Adrenal gland (tissue), 9 donors: ENCODE measurements at regions not wholly inside any gene's neighbourhood (a gene's known extent, or its start where the extent isn't known, plus 50 kb on each side); places are given as distances from the start of the nearest gene placed in this dataset.

Source experiments
- DNase-seq, 7 donors: peaks; one replicate each; pipeline ENCODE4 v3.0.0-alpha.2; 2019 to 2020
- H3K27ac ChIP-seq, 5 donors: fragments of 200-600 bp; sonication (generic) in 4 of 5; 1 replicate in 3 of 5; 2 replicates in 2 of 5; pipeline versions ENCODE4 v1.5.1 to v1.8.0; 2016 to 2020; ENCODE audit warnings: mild to moderate bottlenecking in 1 of 5
- H3K27me3 ChIP-seq: fragments of 200-600 bp; 2 replicates; pipeline ENCODE4 v1.8.0; 2021
- H3K36me3 ChIP-seq, 2 donors: fragments of 200-600 bp; replicated peaks in 1 of 2; 1 replicate in 1 of 2; 2 replicates in 1 of 2; pipeline versions ENCODE4 v1.5.1 to v1.8.0; 2018 to 2022
- H3K4me1 ChIP-seq, 2 donors: fragments of 200-600 bp; replicated peaks in 1 of 2; 1 replicate in 1 of 2; 2 replicates in 1 of 2; pipeline versions ENCODE4 v1.5.1 to v1.8.0; 2018 to 2021
- H3K4me3 ChIP-seq, 4 donors: fragments of 200-600 bp; sonication (generic) in 3 of 4; one replicate each; pipeline ENCODE4 v1.5.1; 2016 to 2018
- H3K9me3 ChIP-seq, 3 donors: fragments of 200-600 bp; sonication (generic) in 1 of 3; replicated peaks in 1 of 3; 1 replicate in 2 of 3; 2 replicates in 1 of 3; pipeline versions ENCODE4 v1.5.1 to v1.8.0; 2016 to 2021
- CTCF ChIP-seq, 6 experiments: fragments of 450-650 bp in 4 of 6; fragments of 200-600 bp in 2 of 6; sonication (generic) in 1 of 6; IDR thresholded peaks; 1 replicate in 5 of 6; 2 replicates in 1 of 6; pipeline versions ENCODE4 v1.5.1 to v1.8.0; 2016 to 2021; ENCODE audit warnings: antibody characterized with exemption in 6 of 6, mild to moderate bottlenecking in 2 of 6, moderate library complexity in 1 of 6
- POLR2A ChIP-seq, 2 donors: fragments of 450-650 bp; IDR thresholded peaks; one replicate each; pipeline ENCODE4 v1.6.1; 2017; ENCODE audit warnings: antibody characterized with exemption in 2 of 2, mild to moderate bottlenecking in 2 of 2, moderate library complexity in 1 of 2
- WGBS, 4 donors: extraction: QIAGEN DNeasy Blood & Tissue Kit in 2 of 4; methylation state at CpG; one replicate each; pipeline versions ENCODE4 v1.1.5 to v1.1.7; 2013 to 2017; 5-methylcytosine and 5-hydroxymethylcytosine counted together
- intact Hi-C, 2 donors: fragments of 100-400 bp; cut with DNase I; formaldehyde crosslinking; loops; one replicate each; pipeline versions ENCODE4 v1.14.1 to v1.15.0; 2022 to 2023
- donor health status: healthy with polysubstance abuse.
- donor health status: Bipolar disorder and iron deficiency.
- donor health status: DM: yes; HTN: yes; CAD: no.
- donor health status: DM: no; HTN: no; CAD: no.
- donor health status: DM: no; HTN: no; CAD: no.

DNA sequence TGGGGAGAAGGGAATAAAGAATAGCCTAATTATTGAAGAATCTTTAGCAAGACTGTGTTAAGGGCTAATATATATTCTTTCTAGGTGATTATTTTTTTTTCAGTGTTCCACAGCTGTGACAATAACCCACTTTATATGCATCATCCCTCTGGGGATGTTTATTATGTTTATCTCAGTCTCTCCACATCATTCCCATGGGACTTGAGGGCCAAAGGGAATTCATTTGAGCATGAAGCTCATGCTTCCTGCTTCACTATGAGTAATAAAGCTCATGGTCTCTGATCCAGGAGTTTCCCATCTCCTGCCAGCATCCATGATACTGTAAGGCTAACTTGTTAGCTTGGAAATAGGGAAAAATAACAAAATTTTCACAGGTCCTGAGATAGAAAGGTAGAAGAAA is 1888.4 kb downstream of the LRRC4C start:
- intact Hi-C loops = no loop called here
- Histone ChIP-seq H3K4me1 (no peaks in the 10 kb centered on the region), H3K36me3 (no peaks in the 10 kb centered on the region), H3K9me3 (no peaks in the 10 kb centered on the region), H3K27ac (no peak overlapping the region), H3K4me3 (no peak overlapping the region), H3K27me3 (no peaks in the 10 kb centered on the region)
- DNase-seq = no peak
- TF ChIP-seq CTCF (IDR thresholded peaks at IDR 0.05) (no peak), POLR2A (IDR thresholded peaks at IDR 0.05) (no peak)

DNA sequence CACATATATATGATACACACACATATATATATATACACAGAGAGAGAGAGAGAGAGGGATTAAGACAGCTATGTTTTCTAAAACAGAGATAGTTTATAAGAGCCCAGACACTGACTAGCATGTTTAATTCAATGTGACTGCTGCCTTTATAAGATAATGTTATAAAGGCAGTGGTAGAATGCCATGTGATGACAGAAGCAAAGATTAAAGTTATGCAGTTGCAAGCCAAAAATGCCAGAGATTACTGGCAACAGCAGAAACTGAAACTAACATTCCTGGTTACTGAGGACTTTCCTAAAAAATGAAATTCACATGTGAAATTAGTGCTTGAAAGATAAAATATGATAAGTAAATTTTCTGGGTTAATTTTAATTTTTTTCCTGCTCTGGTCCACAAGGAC is 1888.9 kb downstream of the LRRC4C start:
- no peak for TF ChIP-seq CTCF (IDR thresholded peaks at IDR 0.05)
- TF ChIP-seq POLR2A (IDR thresholded peaks at IDR 0.05) = no peak
- DNase-seq = no peak
- H3K4me3 ChIP-seq = no peak overlapping the region
- no peak overlapping the region for H3K27ac ChIP-seq
- no peaks in the 10 kb centered on the region for H3K4me1 ChIP-seq
- H3K9me3 ChIP-seq = no peaks in the 10 kb centered on the region
- H3K36me3 ChIP-seq = no peaks in the 10 kb centered on the region
- no peaks in the 10 kb centered on the region for H3K27me3 ChIP-seq
- intact Hi-C loops = no loop called here

DNA sequence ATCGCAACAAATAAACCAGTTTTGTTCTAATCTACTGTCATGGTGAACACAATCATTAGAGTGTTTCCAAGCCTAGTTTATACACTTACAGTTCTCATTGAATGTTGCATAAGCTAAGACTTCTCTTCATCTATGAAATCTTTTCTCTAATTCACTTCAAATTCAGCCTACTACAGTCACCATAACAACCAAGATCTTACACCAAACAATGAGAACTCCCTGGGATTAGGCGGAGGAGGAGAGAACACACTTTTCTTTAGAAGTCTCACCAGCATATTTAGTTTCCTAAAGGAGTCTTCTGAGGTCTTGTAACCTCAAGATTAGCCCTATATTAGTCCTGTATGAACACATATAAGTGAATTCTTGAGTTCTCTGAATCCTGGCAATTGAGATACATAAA is 1889.7 kb downstream of the LRRC4C start:
- no peaks in the 10 kb centered on the region for H3K9me3 ChIP-seq
- intact Hi-C loops = no loop called here

DNA sequence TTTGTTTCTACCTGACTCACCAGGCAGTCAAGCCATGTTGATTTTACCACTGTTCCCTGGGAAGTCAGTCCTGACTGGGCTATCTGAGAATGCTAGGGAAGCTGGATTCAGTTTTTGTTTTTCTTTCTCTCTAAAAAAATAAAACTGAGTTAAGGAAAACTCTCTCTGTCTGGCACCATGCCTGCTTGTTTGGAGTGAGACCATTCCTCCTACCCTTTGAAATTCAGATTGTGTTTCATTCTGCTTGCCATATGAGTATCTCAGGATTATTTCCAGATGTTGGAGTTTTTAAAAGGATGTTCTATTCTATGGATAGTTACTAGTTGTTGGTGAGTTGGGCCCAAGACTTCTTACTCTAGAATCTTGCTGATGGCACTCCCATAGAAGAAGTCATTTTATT is 1917.0 kb downstream of the LRRC4C start:
- Histone ChIP-seq H3K27me3 (no peaks in the 10 kb centered on the region), H3K4me1 (no peaks in the 10 kb centered on the region), H3K4me3 (no peak overlapping the region), H3K36me3 (no peaks in the 10 kb centered on the region), H3K9me3 (no peaks in the 10 kb centered on the region), H3K27ac (no peak overlapping the region)
- no peak for DNase-seq
- intact Hi-C loops = no loop called here
- no peak for TF ChIP-seq POLR2A (IDR thresholded peaks at IDR 0.05)
- no peak for TF ChIP-seq CTCF (IDR thresholded peaks at IDR 0.05)

More for the DNA sequence above, 1889.7 kb downstream of the LRRC4C start:
- TF ChIP-seq CTCF (IDR thresholded peaks at IDR 0.05) (no peak), POLR2A (IDR thresholded peaks at IDR 0.05) (no peak)
- Histone ChIP-seq H3K27ac (no peak overlapping the region), H3K36me3 (no peaks in the 10 kb centered on the region), H3K4me1 (no peaks in the 10 kb centered on the region), H3K4me3 (no peak overlapping the region), H3K27me3 (no peaks in the 10 kb centered on the region)
- no peak for DNase-seq
- 80 to 95% (median 88%) methylated on average over 2 of the region's 2 CpGs for WGBS, 4 donors
